GM12873 (cell line): ENCODE measurements at regions not wholly inside any gene's neighbourhood (a gene's known extent, or its start where the extent isn't known, plus 50 kb on each side); places are given as distances from the start of the nearest gene placed in this dataset.

Source experiments
- TF ChIP-seq, protein P1 (sequence below): IDR thresholded peaks from 2 replicates; pipeline ENCODE4 v1.5.1; 2012; ENCODE audit warnings: low read depth, mild to moderate bottlenecking, moderate library complexity, low read length, control low read depth; ENCODE audit not compliant: insufficient read depth; ENCODE audit errors: missing control alignments

DNA sequence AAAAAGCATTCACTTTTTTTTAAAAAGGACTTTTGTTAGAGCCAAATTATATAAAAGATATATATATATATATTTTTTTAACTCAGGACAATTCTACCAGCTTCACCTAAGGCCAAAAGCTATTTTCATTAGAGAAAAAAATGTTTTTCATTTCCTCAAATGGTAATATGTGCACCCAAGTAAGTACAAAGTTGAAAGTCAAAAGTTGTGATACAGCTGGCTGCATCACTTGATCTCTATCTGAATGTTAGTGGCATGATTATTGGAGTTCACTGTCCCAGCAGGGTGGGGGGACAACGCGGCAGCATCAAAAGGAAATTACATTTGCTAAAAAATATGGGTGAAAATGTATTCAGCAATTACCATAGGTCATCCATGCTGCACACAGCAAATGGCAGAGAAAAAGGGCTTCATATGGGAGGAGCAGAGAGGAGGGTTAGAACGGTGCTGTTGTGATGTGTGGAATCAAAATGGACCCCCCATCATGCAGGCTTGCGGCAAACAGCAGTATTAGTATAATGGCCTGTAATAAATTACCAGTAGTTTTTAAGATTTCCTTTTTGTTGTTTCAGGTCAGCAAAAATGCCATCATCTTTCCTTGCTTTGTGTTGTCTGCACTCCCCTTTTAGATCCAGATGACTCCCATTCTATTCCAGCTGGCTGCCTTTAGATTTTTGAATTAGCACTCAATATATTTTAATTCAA lies 253.7 kb downstream of the MAT2B start:
- TF ChIP-seq, protein P1, sequence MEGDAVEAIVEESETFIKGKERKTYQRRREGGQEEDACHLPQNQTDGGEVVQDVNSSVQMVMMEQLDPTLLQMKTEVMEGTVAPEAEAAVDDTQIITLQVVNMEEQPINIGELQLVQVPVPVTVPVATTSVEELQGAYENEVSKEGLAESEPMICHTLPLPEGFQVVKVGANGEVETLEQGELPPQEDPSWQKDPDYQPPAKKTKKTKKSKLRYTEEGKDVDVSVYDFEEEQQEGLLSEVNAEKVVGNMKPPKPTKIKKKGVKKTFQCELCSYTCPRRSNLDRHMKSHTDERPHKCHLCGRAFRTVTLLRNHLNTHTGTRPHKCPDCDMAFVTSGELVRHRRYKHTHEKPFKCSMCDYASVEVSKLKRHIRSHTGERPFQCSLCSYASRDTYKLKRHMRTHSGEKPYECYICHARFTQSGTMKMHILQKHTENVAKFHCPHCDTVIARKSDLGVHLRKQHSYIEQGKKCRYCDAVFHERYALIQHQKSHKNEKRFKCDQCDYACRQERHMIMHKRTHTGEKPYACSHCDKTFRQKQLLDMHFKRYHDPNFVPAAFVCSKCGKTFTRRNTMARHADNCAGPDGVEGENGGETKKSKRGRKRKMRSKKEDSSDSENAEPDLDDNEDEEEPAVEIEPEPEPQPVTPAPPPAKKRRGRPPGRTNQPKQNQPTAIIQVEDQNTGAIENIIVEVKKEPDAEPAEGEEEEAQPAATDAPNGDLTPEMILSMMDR, result no peak

DNA sequence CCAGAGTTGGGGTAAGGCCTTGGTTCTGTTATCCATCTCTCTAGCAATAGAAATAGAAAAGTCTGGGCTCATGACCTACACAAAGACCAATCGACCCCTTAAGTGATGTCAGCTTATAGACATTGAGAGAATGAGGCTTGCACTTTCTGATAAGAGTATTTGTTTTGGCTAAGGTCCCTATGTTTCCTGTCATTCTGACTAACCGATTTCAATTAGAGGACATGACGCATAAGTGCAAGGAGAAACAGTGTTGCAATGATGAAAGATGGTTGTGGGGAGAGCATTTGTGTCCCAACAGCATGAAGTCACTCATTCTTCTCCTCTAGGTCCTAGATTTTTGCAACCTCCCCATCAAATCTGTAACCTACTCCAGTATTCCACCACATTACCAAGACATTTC lies 255.1 kb downstream of the MAT2B start:
- TF ChIP-seq, protein P1, result no peak

DNA sequence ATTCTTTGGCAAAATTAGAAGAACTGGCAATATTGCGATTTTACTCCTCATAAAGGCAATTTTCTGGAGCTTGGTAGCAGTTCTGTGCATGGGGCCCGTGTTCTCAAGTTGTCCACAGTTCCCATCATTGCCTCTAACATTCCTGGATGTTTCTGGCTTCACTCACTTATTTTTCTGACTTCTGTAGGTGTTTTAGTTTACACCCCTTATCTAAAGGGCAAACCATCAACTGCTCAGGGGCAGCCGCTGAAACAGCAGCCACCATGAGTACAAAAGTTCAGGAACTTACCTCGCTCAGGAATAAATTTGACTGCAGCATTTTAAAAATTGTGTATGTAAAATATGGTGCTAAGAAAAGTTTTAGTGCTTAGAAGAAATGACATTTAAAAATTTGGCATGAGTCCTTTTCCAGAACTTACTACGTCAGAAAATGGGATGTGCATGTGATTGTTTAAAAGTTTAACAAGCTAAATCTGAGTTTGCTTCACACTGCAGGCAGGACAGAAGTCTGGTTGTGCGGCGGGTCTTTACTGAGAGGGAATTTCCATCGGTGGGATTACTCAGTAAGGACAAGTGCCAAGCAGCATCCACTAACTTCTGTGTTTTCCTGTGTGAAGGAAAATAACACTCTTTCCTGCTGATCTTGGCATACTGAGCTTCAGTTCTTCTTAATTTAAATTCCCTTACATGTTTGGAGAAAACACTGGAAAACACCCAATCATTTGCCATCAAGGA lies 261.7 kb downstream of the MAT2B start:
- TF ChIP-seq, protein P1, result no peak

DNA sequence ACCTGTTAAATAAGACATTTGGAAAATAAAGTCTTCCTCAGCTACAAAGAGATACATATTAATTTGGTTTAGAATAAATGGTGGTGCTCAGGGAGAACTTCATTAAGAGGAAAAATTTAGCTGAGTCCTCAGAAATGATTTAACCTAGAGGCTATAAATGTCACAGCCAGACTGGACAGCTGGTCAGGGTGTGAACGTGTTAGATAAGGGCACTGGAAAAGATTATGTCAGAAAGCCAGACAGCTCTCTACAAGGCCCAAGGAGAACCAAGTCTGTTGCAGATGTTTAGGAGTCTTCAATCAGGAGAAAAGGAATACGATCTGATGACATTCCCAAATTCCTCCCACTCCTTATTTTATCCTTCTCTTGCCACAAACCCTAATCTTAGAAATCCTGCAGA lies 265.2 kb downstream of the MAT2B start:
- TF ChIP-seq, protein P1, result no peak

DNA sequence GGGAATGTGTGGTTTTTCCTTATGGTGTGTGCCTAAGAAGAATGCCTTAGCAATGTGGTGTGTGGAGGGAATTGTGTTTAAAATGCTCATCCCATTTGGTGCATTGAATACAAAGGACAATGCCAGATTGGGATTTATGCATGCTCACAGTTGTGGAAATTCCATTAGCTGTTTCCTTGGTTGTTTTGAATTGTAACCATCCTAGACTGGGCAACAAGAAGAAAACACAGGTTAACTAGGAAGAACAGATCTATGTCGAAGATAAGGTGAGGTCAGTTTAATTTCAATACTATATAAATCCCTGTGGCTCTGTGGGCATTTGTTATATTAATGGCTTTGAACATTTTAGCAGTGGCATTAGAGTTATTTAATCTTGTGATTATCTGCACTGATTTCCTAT lies 266.8 kb downstream of the MAT2B start:
- TF ChIP-seq, protein P1, result no peak

DNA sequence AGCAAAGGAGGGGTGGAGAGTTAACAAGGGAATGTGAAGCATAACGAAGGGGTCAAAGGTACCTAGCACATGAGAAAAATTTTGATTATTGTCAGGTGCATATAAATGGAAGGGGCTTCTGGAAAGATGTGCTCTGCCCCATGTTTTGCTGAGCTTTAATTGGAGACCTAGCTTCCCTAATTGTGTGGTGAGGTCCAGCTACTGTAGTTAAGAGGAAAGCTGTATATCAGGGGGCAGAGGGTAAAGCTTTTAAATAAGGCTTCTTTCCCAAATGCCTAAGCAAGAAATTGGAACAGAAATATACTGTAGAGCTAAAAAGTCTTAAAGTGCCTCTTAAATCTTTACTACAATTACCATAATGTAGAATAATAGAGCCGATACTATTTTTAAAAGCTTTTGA lies 267.2 kb downstream of the MAT2B start:
- TF ChIP-seq, protein P1, result no peak

DNA sequence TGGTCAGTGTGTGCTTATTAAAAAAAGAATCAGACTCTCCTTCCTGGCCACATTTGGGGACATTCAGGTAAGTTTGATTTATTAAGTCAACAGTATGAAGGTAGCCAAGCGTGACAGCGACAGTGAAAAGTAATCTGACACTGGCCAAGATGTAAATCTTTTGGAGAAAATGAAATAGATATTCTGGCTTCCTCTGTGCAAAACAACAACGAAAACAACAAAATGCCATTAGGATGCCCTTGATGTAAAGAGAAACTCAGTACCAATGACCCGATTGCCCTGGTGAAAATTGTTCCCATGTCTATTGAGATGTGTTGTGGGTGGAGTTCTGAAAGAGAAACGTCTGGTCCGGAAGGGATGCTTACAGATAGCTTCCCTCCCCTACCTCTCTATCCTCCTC lies 267.8 kb downstream of the MAT2B start:
- TF ChIP-seq, protein P1, result no peak
